ENCODE measurements at regions not wholly inside any gene's neighbourhood (a gene's known extent, or its start where the extent isn't known, plus 50 kb on each side); places are given as distances from the start of the nearest gene placed in this dataset.

- TF ChIP-seq CTCF (IDR thresholded peaks at IDR 0.05), result no peak
- no peak for ATAC-seq (ENCODE audit: low FRiP score)
- no peak for DNase-seq (ENCODE audit: low spot score)
Measured at GRCh38 chr5:125056671-125057485, 310.4 kb upstream of the ZNF608 start.

GRCh38 chr5:125057912-125058826 is 311.7 kb upstream of the ZNF608 start:
- no peak for DNase-seq (ENCODE audit: low spot score)
- TF ChIP-seq CTCF (IDR thresholded peaks at IDR 0.05), result no peak
- no peak for ATAC-seq (ENCODE audit: low FRiP score)

DNA sequence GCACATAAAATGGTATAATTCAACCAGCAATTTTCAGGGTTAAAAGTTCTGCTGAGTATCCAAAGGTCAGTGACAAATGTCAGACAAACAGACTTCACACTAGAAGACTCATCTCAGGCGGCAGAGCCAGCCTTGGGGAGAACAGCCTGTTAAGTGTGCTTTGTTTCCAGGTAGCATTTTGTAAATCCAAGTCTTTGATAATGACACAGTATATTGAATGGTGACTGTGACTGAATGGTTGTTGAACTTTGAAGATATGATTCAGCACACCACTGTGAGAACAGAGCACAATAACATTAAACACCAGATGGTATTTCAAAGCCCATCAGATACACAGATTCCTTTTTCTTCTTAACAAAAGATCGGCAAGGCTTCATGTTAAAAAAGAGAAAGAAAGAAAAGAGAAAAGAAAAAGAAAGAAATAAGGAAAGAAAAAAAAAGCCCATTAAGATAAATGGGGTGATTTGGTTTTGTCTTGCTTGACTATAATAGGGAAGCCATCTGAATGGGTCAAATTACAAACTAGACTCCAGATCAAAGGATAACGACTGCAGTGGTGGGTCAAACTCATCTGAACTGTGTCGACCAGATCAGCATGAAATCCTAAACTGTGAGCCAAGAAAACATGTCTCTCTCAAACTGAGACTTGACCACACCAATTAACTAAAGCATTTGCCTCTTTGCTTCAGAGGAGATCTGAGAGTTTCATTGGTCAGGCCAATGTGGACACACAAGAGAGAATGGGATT is 313.0 kb upstream of the ZNF608 start:
- ATAC-seq (ENCODE audit: low FRiP score) (no peak), DNase-seq (ENCODE audit: low spot score) (no peak)
- no peak for TF ChIP-seq CTCF (IDR thresholded peaks at IDR 0.05)

- no peak for DNase-seq (ENCODE audit: low spot score)
- no peak for ATAC-seq (ENCODE audit: low FRiP score)
- TF ChIP-seq CTCF (IDR thresholded peaks at IDR 0.05), result no peak
Measured at GRCh38 chr5:125061726-125062125, 315.3 kb upstream of the ZNF608 start.

DNA sequence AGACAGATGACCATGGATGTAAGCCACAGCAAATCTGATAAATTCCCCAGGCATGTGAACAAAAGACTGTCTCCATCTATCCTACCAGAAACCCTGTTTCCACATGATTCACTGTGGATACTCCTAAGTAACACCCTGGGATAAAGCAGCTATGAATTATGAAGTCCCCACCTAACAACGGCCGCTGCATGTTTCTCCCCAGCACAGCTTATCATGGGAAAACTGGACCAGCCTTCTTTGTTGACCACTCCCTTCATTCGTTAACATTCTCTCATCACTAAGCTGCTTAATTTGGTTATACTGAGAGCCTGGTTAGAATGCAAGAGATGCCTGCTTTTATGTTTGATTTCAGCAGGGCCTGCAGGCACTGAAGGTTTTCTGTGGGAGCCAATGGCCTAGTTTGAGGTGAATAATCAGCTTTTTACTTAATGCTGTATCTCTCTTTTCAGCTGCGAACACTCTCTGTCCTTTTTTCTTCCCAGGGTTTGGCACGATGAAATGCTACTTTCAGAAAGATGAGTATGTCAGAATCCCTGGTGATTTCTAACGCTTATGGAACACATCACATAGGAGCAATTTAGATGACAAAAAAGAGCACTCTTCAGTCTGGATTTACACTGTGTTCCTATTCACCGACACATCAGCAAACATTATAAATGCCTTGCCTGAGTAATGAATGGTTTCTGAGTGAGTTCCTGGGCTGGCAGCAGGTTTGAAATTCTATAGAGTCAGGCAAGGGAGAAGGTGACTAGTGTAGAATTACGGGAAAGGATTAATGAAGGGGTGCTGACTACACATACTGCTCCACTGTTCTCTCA is 318.4 kb upstream of the ZNF608 start:
- ATAC-seq (ENCODE audit: low FRiP score) (no peak), DNase-seq (ENCODE audit: low spot score) (no peak)
- TF ChIP-seq CTCF (IDR thresholded peaks at IDR 0.05), result no peak

- no peak for TF ChIP-seq CTCF (IDR thresholded peaks at IDR 0.05)
- DNase-seq (ENCODE audit: low spot score) (no peak), ATAC-seq (ENCODE audit: low FRiP score) (no peak)
Measured at GRCh38 chr5:125065741-125066140, 319.3 kb upstream of the ZNF608 start.

Measured in omental fat pad (tissue), 3 donors.